GM23248 (cell line): ENCODE measurements at regions not wholly inside any gene's neighbourhood (a gene's known extent, or its start where the extent isn't known, plus 50 kb on each side); places are given as distances from the start of the nearest gene placed in this dataset.

Experiments
- EZH2 ChIP-seq: fragments of 200-600 bp; sonication (generic); IDR thresholded peaks from 2 replicates; pipeline ENCODE4 v1.6.1; 2018; ENCODE audit warnings: antibody characterized with exemption, mild to moderate bottlenecking; ENCODE audit not compliant: insufficient read depth, poor library complexity, severe bottlenecking
- EZH2phosphoT487 ChIP-seq: fragments of 200-600 bp; sonication (generic); IDR thresholded peaks from 2 replicates; pipeline ENCODE4 v1.6.1; 2018; ENCODE audit warnings: antibody characterized with exemption, moderate library complexity, mild to moderate bottlenecking, low read depth; ENCODE audit not compliant: insufficient read depth

GRCh38 chr11:109954534-109954933, 138.7 kb upstream of the ZC3H12C start:
- TF ChIP-seq EZH2 (no peak), EZH2phosphoT487 (no peak)
